Keratinocyte (primary cell): ENCODE measurements at regions not wholly inside any gene's neighbourhood (a gene's known extent, or its start where the extent isn't known, plus 50 kb on each side); places are given as distances from the start of the nearest gene placed in this dataset.

ENCODE experiments used
- DNase-seq: peaks from one replicate; pipeline ENCODE4 v3.0.0-alpha.2; 2011; ENCODE audit warnings: low read depth, missing footprints, low spot score
- FAIRE-seq: peaks from 2 replicates; lab custom pipeline; 2011; peaks lifted over from hg19 to GRCh38; lab: Jason Lieb, UNC
- H2AFZ ChIP-seq: 2 replicates; pipeline ENCODE4 v1.6.0; 2012; ENCODE audit warnings: low read length, control low read depth, inconsistent platforms; ENCODE audit not compliant: control insufficient read depth
- H3K27ac ChIP-seq: 2 replicates; pipeline ENCODE4 v1.5.1; 2011; ENCODE audit warnings: low read length; ENCODE audit not compliant: control insufficient read depth, insufficient read depth
- H3K27me3 ChIP-seq: 3 replicates; pipeline ENCODE4 v1.6.0; 2011; ENCODE audit warnings: low read length; ENCODE audit not compliant: control insufficient read depth, insufficient read depth; ENCODE audit errors: extremely low read depth
- H3K36me3 ChIP-seq, 2 experiments: 2 replicates in 1 of 2; 3 replicates in 1 of 2; pipeline ENCODE4 v1.5.1; 2011; ENCODE audit warnings: low read length in 2 of 2, mild to moderate bottlenecking in 1 of 2; ENCODE audit not compliant: control insufficient read depth in 2 of 2, insufficient read depth in 2 of 2; ENCODE audit errors: extremely low read depth in 1 of 2
- H3K4me1 ChIP-seq: 3 replicates; pipeline ENCODE4 v1.5.1; 2011; ENCODE audit warnings: low read length; ENCODE audit not compliant: control insufficient read depth, insufficient read depth; ENCODE audit errors: extremely low read depth
- H3K4me2 ChIP-seq: 3 replicates; pipeline ENCODE4 v1.6.0; 2011; ENCODE audit warnings: low read depth, low read length; ENCODE audit not compliant: control insufficient read depth, insufficient read depth; ENCODE audit errors: extremely low read depth
- H3K4me3 ChIP-seq, 3 experiments: fragments of 200-600 bp in 1 of 3; sonication (generic) in 1 of 3; 2 replicates in 2 of 3; 3 replicates in 1 of 3; pipeline ENCODE4 v1.5.1; 2011 to 2016; ENCODE audit warnings: low read length in 3 of 3, mild to moderate bottlenecking in 3 of 3, control low read depth in 2 of 3, inconsistent platforms in 1 of 3, low read depth in 1 of 3, mixed read lengths in 1 of 3, mixed run types in 1 of 3, moderate library complexity in 1 of 3; ENCODE audit not compliant: control insufficient read depth in 2 of 3, insufficient read depth in 2 of 3; ENCODE audit errors: extremely low read depth in 1 of 3
- H3K79me2 ChIP-seq: 2 replicates; pipeline ENCODE4 v1.6.0; 2012; ENCODE audit warnings: low read length; ENCODE audit not compliant: control insufficient read depth, insufficient read depth
- H3K9ac ChIP-seq: 3 replicates; pipeline ENCODE4 v1.6.0; 2011; ENCODE audit warnings: low read length; ENCODE audit not compliant: control insufficient read depth, insufficient read depth; ENCODE audit errors: extremely low read depth
- H3K9me1 ChIP-seq: 3 replicates; pipeline ENCODE4 v1.6.0; 2011; ENCODE audit warnings: low read length; ENCODE audit not compliant: control insufficient read depth, insufficient read depth; ENCODE audit errors: extremely low read depth
- H3K9me3 ChIP-seq: 2 replicates; pipeline ENCODE4 v1.5.1; 2012; ENCODE audit warnings: low read depth, low read length; ENCODE audit not compliant: control insufficient read depth
- H4K20me1 ChIP-seq: 3 replicates; pipeline ENCODE4 v1.6.0; 2011; ENCODE audit warnings: low read length; ENCODE audit not compliant: control insufficient read depth, insufficient read depth; ENCODE audit errors: extremely low read depth
- EZH2 ChIP-seq: IDR thresholded peaks from one replicate; pipeline ENCODE4 v1.6.1; 2012; ENCODE audit warnings: inconsistent platforms, mild to moderate bottlenecking, low read length, moderate library complexity
- dilution Hi-C: fragments of 300-500 bp; cut with MboI; formaldehyde crosslinking; loops from one replicate; pipeline ENCODE4 v1.7.0; 2020; ENCODE audit warnings: low sequenced_read_pairs; ENCODE audit not compliant: extremely low pct_ligation_motif_present
- TF ChIP-seq, protein P1 (sequence below), 3 experiments: IDR thresholded peaks in 1 of 3; conservative IDR thresholded peaks in 1 of 3; optimal IDR thresholded peaks in 1 of 3; 2 replicates in 2 of 3; 3 replicates in 1 of 3; pipeline versions ENCODE3 to v1.5.1; 2011; ENCODE audit warnings: low read length in 3 of 3, mild to moderate bottlenecking in 3 of 3, moderate library complexity in 2 of 3, control low read depth in 1 of 3, inconsistent platforms in 1 of 3; ENCODE audit not compliant: insufficient read depth in 2 of 3; ENCODE audit errors: extremely low read depth in 1 of 3

DNA sequence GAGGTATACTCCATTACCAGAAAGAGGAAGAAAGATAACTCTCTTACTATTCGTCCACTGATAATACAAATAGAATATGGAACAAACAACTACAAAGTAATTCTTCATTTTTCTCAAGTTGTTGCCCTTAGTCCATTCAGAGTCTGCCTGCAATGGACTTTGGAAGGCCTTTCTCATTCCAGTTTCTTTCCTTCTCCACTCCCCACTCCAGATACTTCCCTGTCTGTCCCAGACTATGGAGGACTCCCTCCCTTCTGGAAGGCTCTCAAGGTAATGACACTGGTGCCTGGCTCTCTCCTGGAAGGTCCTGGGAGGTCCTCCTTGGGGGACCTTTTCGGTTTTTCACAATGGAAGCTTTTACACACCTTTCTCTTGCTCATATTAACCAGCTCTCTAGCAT is 167.8 kb downstream of the SDHAF3 start:
- H3K79me2 ChIP-seq, result no peaks in the 10 kb centered on the region
- DNase-seq (no peak), FAIRE-seq (no peak)
- no peaks in the 10 kb centered on the region for H3K27me3 ChIP-seq
- no peaks in the 10 kb centered on the region for H3K9me1 ChIP-seq
- dilution Hi-C loops, result no loop called here
- H3K4me3 ChIP-seq, result no peak overlapping the region
- no peak overlapping the region for H3K4me2 ChIP-seq
- H3K4me1 ChIP-seq, result no peaks in the 10 kb centered on the region
- H4K20me1 ChIP-seq, result no peaks in the 10 kb centered on the region
- no peak overlapping the region for H2AFZ ChIP-seq
- H3K27ac ChIP-seq, result no peak overlapping the region
- H3K9me3 ChIP-seq, result no peaks in the 10 kb centered on the region
- H3K36me3 ChIP-seq, result no peaks in the 10 kb centered on the region
- no peak overlapping the region for H3K9ac ChIP-seq
- TF ChIP-seq, protein P1, sequence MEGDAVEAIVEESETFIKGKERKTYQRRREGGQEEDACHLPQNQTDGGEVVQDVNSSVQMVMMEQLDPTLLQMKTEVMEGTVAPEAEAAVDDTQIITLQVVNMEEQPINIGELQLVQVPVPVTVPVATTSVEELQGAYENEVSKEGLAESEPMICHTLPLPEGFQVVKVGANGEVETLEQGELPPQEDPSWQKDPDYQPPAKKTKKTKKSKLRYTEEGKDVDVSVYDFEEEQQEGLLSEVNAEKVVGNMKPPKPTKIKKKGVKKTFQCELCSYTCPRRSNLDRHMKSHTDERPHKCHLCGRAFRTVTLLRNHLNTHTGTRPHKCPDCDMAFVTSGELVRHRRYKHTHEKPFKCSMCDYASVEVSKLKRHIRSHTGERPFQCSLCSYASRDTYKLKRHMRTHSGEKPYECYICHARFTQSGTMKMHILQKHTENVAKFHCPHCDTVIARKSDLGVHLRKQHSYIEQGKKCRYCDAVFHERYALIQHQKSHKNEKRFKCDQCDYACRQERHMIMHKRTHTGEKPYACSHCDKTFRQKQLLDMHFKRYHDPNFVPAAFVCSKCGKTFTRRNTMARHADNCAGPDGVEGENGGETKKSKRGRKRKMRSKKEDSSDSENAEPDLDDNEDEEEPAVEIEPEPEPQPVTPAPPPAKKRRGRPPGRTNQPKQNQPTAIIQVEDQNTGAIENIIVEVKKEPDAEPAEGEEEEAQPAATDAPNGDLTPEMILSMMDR (optimal IDR thresholded peaks at IDR 0.05 in 1 of 3, IDR thresholded peaks at IDR 0.05 in 1 of 3, conservative IDR thresholded peaks at IDR 0.05 in 1 of 3; ENCODE audit: extremely low read depth in 1 of 3, insufficient read depth in 2 of 3, low read length in 3 of 3), result no peak
- no peak for TF ChIP-seq EZH2

DNA sequence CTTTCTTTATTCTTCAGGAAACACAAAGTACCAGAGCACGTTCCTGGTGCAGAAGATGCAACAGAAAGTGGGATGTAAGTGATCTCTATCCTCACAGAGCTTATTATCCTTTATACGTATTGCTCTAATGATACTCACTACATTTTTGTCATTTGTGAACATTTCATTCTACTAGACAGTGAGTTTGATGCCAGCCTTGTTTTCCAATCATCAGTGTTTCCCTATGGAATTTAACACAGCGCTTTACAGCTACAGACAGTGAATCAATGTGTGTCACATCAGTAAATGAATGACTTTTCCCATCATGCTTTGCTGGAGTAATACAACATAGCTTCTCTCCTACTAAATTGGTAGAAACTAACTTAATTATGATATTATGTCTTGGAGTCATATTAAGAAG is 175.5 kb downstream of the SDHAF3 start:
- no peaks in the 10 kb centered on the region for H3K36me3 ChIP-seq
- no peak for FAIRE-seq
- dilution Hi-C loops, result no loop called here

More for the DNA sequence above, 175.5 kb downstream of the SDHAF3 start:
- no peak overlapping the region for H3K9ac ChIP-seq
- H3K27me3 ChIP-seq, result no peaks in the 10 kb centered on the region
- TF ChIP-seq EZH2, result no peak
- TF ChIP-seq, protein P1 (optimal IDR thresholded peaks at IDR 0.05 in 1 of 3, IDR thresholded peaks at IDR 0.05 in 1 of 3, conservative IDR thresholded peaks at IDR 0.05 in 1 of 3; ENCODE audit: extremely low read depth in 1 of 3, insufficient read depth in 2 of 3, low read length in 3 of 3), result no peak
- no peak overlapping the region for H3K4me3 ChIP-seq
- no peaks in the 10 kb centered on the region for H3K9me1 ChIP-seq
- H4K20me1 ChIP-seq, result no peaks in the 10 kb centered on the region
- DNase-seq, result no peak
- no peaks in the 10 kb centered on the region for H3K79me2 ChIP-seq
- H3K4me2 ChIP-seq, result no peak overlapping the region
- no peak overlapping the region for H2AFZ ChIP-seq
- H3K4me1 ChIP-seq, result no peaks in the 10 kb centered on the region
- no peaks in the 10 kb centered on the region for H3K9me3 ChIP-seq
- no peak overlapping the region for H3K27ac ChIP-seq
